Gastrocnemius medialis (tissue), 4 donors: ENCODE measurements at regions not wholly inside any gene's neighbourhood (a gene's known extent, or its start where the extent isn't known, plus 50 kb on each side); places are given as distances from the start of the nearest gene placed in this dataset.

ENCODE experiments used
- CTCF ChIP-seq, 5 experiments: fragments of 450-650 bp in 3 of 5; fragments of 200-600 bp in 2 of 5; sonication (generic) in 2 of 5; IDR thresholded peaks in 4 of 5; conservative IDR thresholded peaks in 1 of 5; 1 replicate in 4 of 5; 2 replicates in 1 of 5; pipeline ENCODE4 v1.5.1; 2016 to 2019; ENCODE audit warnings: antibody characterized with exemption in 5 of 5, mild to moderate bottlenecking in 3 of 5, moderate library complexity in 3 of 5
- POLR2A ChIP-seq, 2 donors: fragments of 450-650 bp; IDR thresholded peaks; one replicate each; pipeline ENCODE4 v1.6.1; 2017; ENCODE audit warnings: antibody characterized with exemption in 2 of 2, mild to moderate bottlenecking in 2 of 2, moderate library complexity in 2 of 2

DNA sequence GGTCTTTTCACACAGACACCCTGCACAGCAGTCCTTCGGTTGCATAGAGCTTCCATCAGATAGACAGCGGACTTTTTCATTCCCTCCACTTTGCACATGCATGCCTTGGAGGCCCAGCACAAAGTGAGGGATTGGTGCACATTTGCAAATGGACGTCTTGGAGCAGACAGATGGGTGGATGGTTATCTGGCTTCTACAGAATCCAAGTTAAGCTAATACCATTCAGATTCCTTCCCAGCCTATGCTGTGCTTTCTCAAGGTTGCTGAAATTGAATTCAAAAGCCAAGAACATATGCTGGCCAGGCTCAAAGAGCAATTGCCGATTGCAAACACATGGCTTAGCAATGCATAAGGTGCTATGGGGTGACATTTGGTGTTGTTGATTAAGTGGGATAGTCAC is 186.4 kb downstream of the VAPA start:
- no peak for TF ChIP-seq CTCF (IDR thresholded peaks at IDR 0.05 in 4 of 5, conservative IDR thresholded peaks at IDR 0.05 in 1 of 5)
- TF ChIP-seq POLR2A (IDR thresholded peaks at IDR 0.05), result no peak
